ENCODE measurements at regions not wholly inside any gene's neighbourhood (a gene's known extent, or its start where the extent isn't known, plus 50 kb on each side); places are given as distances from the start of the nearest gene placed in this dataset.
"Not testable (repeated sequence)": the region's sequence is repeated elsewhere in the genome, so short reads cannot be mapped to it uniquely, and the experiment has no call there.

DNA sequence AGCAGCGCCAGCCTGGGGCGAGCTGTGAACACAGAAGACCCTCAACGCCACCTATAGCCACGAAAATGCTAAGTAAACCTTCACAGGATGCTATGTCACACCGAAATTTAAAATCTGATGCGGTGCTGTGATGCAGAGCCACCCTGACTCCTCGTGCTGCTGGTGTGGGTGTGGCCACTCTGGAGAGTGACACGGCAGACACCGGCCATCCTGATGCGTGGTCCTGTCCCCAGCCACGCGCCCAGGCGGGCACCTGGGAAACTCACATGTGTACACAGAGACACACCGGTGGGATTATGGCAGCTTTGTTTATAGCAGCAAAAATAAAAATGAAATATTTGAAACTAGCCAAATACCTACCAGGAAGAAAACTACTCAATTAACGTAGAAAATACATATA is 138.3 kb upstream of the SFSWAP start:
- no peak for DNase-seq (ENCODE audit: low spot score)

DNA sequence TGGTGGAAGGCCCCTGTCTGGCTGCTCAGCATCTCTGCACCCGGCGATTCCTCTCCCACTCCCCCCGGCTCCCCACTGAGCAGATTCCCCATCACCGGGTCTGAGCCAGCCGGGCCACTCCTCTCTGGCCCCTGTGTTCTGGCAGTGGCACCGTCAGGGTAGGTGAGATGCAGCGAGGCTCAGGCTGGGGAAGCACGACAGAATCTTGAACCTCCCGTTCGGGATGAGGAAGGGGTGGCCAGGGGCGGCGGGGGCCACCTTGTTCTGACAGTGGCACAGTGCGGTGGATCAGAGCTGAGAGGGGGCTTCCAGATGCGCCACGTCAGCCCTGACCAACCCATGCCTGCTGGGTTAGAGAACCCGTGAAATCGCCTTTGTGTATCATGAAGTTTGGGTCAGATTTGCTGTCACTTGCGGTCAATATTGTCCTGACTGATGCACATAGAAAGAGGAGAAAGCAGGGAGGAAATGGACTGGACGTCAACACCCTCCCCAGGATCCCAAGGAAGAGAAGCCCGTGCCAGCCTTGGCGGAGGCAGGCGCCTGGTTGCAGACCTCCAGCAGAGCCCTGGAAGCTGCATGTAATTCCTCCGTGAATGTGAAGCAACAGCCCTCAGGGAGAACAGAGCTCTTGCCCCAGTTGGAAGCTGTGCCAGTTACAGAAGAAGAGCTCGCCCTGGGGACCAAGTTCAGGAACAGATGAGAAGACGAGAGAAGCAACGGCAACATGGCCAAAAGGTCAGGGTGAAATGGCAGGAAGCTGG is 137.1 kb upstream of the SFSWAP start:
- no peak for DNase-seq (ENCODE audit: low spot score)

DNA sequence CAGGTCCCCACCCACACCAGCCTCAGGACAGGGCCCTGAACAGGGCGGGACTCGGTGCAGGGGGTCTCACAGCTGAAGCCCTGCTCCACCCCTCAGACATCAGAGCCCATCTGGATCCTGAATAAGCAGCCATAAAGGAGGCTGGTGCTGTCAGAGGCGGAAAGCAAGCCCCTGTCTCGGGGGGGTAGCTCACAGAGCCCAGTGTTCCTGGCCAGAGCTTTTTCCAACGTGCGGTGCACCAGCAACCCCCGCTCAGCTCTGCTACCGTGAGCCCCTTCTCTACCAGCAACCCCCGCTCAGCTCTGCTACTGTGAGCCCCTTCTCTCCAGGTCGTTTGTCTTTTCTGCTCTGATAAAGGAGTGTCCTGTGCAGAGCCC is 136.5 kb upstream of the SFSWAP start:
- DNase-seq (ENCODE audit: low spot score), result no peak

DNA sequence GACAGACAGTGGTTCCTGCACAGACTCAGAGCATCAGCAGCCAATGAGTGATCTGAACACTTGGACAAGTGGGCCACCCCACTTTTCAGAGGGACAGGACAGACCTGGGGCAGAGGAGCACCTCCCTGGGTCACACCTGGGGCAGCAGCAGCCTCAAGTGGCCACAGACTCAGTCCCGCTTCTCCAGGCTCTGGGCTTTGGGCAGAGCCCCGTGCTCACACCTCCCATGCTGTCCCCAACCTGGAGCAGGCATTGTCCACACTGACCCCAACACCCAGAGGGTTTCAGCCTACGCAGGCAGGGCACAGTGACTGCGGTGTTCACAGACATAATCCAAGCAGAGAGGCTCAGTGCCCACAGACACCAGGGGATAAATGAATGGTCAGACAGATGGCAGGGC is 135.5 kb upstream of the SFSWAP start:
- no peak for DNase-seq (ENCODE audit: low spot score)

DNA sequence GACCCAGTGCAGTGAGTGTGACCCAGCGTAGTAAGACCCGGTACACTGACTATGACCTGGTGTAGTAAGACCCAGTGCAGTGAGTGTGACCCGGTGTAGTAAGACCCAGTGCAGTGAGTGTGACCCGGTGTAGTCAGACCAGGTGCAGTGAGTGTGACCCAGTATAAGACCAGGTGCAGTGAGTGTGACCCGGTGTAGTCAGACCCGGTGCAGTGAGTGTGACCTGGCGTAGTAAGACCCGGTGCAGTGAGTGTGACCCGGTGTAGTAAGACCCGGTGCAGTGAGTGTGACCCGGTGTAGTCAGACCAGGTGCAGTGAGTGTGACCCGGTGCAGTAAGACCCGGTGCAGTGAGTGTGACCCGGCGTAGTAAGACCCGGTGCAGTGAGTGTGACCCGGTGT is 134.2 kb upstream of the SFSWAP start:
- DNase-seq (ENCODE audit: low spot score), result not testable (repeated sequence)

DNA sequence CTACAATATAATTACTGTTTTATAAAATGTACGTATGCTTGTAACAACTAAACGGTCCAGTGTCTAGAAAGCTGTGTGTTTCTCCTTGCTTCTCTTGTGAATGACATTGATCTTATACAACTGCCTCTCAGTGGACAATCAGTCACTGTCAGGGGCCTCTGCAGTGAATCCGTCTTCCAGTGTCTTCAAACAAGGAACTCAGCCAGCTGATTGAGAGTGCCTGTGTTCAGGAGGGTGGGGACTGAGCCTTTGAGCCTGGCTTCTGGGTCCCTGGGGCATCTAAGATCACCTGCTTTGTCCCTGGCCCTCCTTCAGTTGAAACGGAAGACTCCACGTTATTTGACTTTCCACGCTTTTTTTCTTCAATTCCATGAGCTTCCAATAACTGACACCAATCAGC is 133.1 kb upstream of the SFSWAP start:
- DNase-seq (ENCODE audit: low spot score), result no peak

DNA sequence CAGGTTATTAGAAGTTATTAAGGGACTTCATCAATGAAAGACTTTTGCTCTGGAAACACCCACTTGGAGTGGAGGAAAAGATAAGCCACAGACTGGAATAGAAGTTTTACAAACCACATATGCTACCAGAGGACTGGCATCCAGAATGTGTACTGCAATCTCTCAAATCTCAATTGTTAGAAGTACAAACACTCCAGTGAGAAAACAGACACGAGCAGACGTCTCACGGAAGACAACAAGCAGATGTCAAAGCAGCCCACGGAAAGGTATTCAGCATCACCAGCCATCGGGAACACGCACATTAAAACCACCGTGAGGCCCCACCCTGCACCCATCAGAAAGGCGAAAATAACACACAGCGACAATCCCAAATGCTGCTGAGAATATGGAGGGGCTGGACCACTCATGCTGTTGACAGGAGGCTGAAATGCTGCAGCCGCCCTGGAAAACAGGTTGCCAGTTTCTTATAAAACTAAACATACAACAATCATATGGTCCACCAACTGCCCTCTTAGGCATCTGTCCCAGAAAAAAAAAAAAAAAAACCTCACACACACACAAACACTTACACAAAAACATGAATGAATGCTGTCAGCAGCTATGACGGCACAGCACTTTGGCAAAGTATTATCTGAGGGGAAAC is 131.9 kb upstream of the SFSWAP start:
- DNase-seq (ENCODE audit: low spot score), result no peak

DNA sequence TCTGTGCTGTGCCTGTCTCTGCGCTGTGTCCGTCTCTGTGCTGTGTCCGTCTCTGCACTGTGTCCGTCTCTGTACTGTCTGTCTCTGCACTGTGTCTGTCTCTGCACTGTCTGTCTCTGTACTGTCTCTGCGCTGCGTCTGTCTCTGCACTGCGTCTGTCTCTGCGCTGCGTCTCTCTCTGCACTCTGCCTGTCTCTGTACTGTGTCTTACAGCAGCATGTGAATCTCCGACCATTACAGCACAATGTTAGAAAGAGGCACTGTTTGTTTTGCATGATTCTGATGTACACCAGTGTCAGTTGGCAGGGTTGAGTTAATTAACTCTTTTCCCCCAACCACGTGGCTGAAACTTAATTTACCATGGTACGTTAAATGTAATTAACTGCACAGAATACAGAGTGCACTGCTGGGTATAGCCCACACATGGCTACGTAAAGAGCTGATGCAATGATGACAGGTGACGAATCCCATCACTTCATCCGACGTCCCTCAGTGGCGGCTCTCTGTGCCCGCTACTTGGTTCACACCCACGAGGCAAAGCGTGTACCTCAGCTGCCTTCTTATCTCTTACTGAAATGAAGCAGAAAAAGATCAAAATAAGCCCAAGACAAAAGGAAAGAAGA is 127.7 kb upstream of the SFSWAP start:
- DNase-seq (ENCODE audit: low spot score), result no peak

DNA sequence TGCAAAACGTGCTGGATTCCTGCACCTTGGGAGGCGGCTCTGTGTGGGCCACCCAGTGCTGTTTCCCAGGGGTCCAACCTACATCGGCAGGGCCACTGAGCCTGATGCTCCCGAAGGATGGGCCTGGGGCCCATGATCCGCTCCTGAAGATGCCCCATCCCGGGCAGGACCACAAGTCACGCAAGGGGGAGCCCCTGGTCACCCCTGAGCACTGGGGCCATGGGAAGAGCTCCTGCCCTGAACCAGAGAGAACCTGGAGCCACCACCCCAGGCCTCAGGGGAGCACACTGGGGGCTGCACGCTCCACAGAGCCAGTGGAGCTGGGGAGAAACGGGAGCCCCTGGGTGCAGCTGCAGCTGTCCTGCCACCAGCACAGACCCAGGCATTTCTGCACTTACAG is 124.6 kb upstream of the SFSWAP start:
- no peak for DNase-seq (ENCODE audit: low spot score)

DNA sequence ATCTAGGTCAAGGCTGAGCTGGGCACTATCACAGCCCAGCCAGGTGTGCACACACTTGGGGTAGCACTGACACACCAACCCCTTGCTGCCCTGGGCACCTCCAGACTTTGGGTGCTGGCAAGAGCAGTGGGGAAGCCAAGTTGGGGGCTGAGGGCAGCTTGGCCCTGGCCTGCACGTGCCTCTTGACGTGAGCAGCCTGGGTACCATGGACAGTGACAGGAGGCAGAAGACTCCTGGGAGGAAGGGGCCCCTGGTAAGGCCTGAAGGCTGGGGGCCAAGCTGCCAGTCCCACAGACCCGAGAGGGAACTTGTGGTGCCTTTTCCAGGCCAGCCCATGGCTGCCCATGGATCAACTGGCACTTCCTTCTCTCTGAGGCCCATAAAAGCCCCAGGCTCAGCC is 124.1 kb upstream of the SFSWAP start:
- DNase-seq (ENCODE audit: low spot score), result no peak

DNA sequence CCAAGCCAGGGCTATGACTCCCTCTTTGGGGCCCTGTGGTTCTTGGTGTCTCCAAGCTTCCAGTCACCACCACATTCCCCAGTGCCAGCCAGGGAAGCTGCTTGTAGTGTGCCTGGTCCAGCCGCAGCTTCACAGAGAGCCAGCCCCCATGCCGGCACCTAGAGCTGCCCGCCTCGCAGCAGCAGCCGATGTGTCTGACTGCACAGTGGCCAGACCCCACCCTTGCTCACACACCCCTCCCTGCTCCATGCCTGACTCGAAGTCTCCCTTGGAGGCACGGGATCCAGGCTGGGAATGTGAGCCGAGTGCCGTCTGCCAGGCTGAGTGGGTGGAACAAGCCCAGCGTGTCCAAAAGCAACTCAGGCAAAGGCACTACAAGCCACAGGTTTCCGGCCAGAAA is 123.3 kb upstream of the SFSWAP start:
- DNase-seq (ENCODE audit: low spot score), result no peak

DNA sequence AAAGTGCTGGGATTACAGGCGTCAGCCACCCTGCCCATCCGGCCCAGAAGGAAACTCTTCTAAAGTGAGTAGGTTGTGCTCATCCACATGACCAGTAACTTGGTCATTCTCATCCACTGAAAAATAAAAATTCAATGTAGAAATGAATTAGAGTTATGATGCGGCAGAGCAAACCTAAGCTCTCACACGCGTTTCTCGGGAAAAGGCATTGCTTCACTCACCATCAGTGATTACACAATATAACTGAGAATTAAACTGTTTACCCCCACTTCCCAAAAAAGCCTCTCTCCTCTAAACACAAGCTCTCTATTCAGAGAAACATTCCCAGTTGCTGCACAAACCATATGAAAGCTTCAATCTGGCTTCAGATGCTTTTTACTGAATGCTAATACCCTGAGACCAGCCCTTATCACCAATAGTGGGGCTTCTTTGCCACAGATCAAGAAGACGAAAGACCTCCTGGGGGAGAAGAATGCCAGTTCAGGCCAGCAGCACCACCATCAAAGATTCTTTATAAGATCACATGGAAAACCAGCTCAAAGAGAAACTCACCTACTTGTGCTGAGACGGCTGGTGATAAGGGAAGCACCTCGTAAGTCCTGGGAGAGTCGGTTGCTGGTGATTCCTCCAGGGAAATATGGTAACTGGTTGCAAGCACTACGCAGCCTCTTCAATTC is 121.5 kb upstream of the SFSWAP start:
- DNase-seq (ENCODE audit: low spot score), result no peak

DNA sequence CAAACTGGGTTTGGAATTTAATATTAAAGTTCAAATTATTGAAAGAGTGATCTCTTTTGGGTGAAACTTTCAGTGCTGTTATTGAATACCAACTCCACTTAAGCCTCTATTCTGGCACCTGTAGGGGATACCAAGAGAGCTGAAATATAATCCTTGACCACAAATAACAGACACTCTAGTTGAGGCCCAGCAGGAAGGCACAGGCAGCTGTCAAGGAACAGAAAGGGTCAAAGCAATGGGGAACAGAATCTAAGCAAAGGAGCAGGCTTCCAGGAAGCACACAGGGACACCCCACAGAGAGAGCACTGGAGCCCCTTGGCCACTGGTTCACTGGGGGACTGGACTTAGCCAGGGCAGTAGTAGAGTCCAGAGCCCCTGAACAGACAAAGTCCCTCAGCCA is 120.9 kb upstream of the SFSWAP start:
- DNase-seq (ENCODE audit: low spot score), result no peak

DNA sequence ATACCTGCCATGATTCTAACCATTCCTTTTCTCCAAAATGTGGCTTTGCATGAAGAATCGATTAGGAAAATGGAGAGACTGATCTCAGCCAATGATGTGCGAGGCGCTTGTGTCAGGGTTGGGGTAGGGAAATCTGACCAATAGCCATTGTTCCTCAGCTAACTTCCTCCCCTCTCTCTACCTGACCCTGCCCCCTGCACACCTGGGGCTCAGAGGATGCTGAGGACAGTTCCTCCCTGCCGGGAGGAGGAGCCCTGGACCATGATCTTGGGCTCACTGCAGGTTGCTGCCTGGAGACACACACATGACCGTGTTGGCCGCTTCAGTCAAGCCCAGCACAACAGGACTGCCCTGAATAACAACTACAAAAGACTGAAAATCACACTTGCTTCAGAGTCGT is 119.8 kb upstream of the SFSWAP start:
- DNase-seq (ENCODE audit: low spot score), result no peak

DNA sequence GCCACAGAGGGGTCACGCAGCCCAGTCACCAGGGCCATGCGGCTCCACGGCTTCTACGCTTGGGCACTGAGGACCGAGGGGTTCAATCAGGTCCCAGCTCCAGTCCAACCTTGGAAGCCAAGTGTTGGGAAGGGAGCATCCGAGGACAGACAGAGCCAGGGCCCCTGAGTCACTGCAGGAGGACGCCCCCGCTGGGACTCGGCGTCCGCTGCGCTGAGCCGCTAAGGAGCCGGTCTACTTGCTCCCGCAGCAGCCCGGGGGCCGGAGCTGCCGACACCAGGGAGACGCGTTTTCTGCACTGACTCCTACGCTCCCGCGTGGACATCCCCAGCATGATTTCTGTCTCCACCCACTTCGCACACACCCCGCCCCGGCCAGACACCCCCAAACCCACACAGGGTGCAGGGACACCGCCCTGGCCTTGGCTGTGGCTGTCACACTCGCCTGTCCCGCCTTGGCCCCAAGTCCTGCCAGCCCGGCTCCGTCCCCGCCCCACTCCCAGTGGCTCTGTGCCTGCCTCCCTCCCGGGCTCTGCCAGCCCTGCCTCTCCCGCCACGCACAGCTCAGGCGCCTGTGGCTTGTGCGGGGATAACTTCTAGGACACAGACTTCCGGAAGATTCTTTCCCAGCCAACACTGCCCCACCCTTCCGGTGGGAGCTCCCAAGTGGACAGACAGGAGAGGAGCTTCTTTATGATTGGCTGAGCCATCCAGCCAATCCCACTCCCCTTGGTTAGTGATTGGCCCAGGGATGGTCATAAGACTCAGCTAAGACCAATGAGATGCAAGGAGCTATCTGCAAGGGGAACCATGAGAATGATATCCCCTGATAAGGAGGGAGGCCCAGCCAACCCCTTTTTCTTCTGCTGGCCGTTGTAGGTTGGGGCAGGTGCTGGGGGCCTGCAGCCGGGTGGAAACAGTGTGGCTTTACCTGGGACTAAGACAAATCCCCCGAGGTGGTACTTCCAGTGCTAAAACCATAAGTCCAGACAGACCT is 118.9 kb upstream of the SFSWAP start:
- DNase-seq (ENCODE audit: low spot score), result no peak

DNA sequence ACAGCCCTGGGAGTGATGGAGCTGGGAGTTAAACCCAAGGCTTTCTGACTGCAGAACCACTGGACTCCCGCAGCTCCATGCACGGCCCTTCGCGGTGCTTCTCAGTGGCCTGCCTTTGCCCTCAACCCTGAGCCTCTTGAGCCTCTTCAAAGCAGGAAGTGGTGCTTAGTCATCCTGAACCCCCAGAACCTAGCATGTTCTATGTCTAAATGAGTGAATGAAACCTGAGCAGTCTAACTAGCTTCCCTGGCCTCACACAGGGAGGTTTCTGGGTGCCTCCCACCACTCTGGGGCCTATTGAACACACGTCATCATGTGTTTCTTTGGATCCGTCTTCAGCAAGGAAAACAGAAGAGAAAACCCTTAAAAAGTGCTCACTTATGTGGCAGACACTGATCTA is 117.9 kb upstream of the SFSWAP start:
- DNase-seq (ENCODE audit: low spot score), result peak; percentile 35

DNA sequence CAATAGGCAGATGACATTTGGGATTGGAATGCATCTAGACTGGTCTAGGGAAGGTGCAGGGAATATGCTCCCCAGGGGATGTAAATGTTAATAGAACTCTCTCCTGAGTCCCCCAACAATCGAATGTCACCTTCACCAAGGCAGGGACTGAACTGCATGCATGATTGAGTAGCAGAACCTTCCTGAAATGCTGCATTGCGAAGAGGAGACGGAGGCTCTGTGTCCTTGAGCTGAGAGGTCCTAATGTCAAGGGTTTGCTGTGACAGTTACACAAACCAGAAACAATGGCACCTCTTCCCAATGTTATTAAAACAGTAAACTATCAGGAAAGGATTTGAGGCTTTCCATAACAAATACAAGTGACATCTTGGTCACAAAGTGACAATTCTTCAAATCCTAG is 117.5 kb upstream of the SFSWAP start:
- no peak for DNase-seq (ENCODE audit: low spot score)

DNA sequence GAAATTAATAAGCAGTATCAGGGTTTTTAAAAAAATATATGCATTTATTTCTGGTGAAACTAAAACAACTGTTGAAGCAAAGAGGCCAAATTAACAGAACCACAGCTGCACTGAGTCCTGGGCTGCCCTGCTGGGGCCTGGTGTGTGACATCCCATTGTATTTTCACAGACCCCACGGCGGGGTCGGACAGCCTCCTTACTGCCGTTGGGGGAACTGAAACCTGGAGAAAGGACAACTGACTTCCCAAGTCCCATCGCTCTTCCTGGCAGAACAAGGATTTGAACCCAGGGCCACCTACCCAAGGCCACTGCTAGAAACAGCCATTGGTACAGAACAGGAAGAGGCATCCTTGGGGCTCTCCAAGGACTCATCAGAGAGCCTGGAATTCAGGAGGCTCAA is 114.8 kb upstream of the SFSWAP start:
- no peak for DNase-seq (ENCODE audit: low spot score)

DNA sequence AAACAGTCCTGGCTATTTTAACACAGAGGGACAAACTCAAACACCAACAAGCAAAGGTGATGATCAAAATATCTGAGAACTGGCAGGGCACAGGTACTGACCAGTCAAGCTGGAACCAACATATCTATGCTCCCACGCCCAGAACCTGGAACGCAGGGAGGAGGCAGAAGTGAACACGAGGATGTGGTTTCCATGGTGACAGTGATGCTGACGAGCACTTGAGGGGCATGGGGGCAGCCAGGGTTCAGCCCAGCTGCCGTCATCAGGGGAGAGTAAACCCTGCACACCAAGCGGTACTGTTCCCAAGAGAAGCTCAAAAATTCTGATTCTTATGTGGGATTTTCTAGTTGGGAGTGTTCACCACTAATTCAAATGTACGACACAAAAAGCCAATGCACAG is 113.6 kb upstream of the SFSWAP start:
- DNase-seq (ENCODE audit: low spot score), result no peak

DNA sequence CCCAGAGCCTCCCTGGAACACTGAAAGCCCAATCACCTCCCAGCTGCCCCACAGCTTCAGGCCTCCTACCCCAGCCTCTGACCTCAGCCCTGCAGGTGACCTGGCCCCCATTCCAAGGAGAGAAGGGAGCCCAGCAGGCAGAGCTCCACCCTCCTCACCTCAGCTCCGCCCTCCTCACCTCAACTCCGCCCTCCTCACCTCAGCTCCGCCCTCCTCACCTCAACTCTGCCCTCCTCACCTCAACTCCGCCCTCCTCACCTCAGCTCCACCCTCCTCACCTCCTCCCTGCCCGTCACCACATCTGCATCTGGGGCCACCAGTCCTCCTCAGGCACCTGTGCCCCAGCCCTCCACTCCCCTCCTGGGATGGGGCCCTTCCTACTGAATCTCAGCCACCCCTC is 112.2 kb upstream of the SFSWAP start:
- DNase-seq (ENCODE audit: low spot score), result no peak

DNA sequence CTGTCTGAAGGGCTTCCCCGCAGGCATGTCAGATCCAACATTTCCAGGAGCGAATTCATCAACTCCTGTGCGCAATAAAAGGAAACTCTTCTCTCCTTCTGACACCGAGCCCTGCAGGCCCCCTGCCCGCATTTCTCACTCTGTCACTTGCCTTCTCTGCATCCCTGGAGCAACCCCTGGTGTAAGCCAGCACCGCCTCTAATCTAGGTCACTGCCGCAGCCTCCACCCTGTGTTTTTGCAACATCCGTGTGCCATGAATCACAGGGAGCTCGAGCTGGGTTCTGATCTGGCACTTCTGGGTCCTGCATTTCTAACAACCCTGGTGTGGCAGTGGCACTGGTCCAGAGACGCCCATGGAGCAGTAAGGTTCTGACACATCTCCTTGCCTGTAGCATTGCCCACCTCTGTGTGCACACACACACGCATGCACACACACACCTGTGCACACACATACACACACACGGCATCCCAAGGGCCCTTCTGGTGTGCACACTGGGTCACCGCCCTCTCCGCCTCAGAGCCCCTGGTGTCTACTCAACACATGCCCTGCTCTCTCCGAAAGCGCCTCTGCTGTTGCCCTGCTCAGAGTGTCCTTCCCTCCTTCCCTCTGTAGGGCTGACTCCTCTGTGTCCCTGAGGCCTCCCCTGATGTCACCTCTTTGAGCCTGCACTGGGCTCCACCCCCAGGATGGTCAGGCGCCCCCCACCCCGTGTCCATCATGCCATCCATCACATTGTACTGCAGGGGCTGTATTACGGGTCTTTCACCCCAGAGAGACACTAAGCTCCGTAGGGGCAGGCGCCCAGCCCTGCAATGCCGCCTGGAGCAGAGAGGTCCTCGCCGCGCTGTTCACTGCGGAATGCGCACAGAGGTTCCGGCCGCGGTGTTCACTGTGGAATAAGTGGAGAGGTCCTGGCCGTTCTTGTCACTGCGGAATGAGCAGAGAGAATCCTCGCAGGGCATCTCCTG is 111.4 kb upstream of the SFSWAP start:
- DNase-seq (ENCODE audit: low spot score), result no peak

Measured in CD4-positive, alpha-beta T cell treated with Interleukin-2 at 100 ng/mL for 4 hours (primary cell).